AML-193 (cell line): ENCODE measurements at regions not wholly inside any gene's neighbourhood (a gene's known extent, or its start where the extent isn't known, plus 50 kb on each side); places are given as distances from the start of the nearest gene placed in this dataset.

Experiments used
- DNase-seq, 2 experiments: peaks; one replicate each; lab custom pipeline; 2025; lab: John Stamatoyannopoulos, UW

- DNase-seq: peak; percentile 5 to 35
These were observed 102.3 kb upstream of the TMPRSS2 start for GRCh38 chr21:41610042-41610839.

- DNase-seq: no peak
These were observed 98.7 kb upstream of the TMPRSS2 start for GRCh38 chr21:41606706-41607105.

- DNase-seq: no peak
These were observed 98.0 kb upstream of the TMPRSS2 start for GRCh38 chr21:41605934-41606285.

DNA sequence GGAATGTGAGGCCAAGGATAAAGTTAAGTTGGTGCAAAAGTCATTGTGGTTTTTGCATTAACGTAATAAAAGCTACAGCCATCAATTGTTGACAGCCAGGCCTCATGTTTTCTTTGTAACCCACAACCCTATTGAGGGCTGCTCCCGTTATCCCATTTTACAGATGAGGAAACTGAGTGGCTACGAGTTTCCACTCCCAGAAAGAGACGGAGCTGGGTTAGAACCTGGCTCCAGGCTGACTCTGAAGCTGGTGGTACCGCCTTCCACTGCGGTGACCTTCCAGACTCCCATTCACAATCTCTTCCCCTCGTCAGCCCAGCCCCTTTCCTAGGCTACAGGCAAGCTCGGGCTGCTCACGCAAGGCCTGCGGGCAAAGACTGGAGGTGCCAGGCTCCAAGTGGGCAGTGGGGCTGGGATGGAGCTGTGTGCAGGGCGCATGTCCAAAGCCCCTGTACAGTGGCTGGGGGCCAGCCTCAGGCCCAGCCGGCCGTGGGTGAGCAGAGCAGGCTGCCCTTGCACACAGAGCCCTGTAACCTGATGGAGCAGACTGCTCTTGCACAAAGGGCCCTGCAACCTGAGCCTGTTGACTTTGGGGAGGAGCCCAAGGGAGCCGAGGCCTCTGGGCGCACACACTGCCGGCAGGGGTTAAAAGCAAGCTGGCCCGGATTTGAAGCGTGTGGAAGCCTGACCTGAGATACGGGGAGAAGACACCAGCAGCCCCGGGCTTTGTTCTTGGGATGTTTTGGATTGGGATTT is 97.4 kb upstream of the TMPRSS2 start:
- DNase-seq: no peak

- DNase-seq: no peak
These were observed 96.7 kb upstream of the TMPRSS2 start for GRCh38 chr21:41604583-41605041.

GRCh38 chr21:41603476-41603875 is 95.5 kb upstream of the TMPRSS2 start:
- no peak for DNase-seq

DNA sequence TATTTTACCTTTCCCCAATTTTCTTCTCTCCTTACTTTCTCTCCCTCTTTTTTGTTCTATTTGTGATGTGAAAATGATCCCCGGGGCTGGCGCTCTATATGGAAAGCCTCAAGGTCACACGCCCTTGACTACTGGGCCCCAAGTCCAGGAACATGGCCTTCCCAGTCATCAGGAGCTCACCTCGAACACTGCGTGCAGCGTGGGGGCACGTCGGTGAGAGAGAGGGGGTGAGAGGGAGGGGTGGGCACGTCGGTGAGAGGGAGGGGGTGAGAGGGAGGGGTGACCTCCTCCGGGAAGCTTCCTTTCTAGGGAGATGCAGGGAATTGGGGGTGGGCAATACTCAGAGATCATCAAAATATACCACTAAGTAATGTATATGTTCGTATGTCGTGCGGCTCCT is 94.6 kb upstream of the TMPRSS2 start:
- DNase-seq: no peak

- no peak for DNase-seq
These were observed 93.8 kb upstream of the TMPRSS2 start for GRCh38 chr21:41601573-41602368.

- no peak for DNase-seq
These were observed 93.1 kb upstream of the TMPRSS2 start for GRCh38 chr21:41600961-41601572.

- no peak for DNase-seq
These were observed 92.6 kb upstream of the TMPRSS2 start for GRCh38 chr21:41600556-41600955.

DNA sequence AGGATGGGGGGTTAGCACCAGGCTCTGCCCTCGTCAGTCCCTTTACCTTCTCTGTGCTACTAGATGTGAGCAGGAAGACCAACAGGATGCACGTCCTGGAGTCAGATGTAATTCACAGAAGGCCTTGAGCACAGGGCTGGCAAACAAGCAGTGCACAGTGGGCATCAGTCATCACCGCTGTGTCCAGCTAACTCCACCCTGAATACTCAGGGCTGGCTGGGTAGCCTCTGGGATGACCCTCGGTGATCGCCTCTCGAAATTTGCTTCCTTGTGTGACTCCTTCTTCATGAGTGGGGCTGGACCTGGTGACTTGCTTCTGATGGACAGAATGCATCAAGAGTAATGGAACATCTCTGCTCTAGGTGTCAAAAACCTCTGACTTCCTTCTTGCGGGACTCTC is 92.2 kb upstream of the TMPRSS2 start:
- no peak for DNase-seq

- no peak for DNase-seq
These were observed 90.8 kb upstream of the TMPRSS2 start for GRCh38 chr21:41598561-41599431.

DNA sequence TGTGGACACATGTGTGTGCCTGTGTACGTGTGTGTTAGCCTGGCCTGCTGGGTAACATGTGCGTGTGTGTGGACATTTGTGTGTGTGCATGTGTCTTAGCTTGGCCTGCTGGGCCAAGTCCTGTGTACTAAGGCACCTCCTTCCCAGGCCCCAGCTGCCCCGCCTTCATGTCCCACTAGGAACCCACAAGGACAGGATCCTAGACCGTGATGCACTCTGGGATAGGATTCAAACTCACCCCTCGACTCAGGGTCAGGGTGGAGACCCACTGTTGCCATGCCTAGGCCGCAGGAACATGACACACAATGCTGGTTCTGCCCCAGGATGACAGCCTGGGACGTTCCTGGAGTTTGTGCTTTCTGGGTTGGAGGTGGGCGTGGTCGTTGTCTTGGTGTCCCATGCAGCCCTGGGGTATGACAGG is 89.9 kb upstream of the TMPRSS2 start:
- no peak for DNase-seq

GRCh38 chr21:41597227-41597626 is 89.3 kb upstream of the TMPRSS2 start:
- no peak for DNase-seq

GRCh38 chr21:41596241-41596925 is 88.4 kb upstream of the TMPRSS2 start:
- DNase-seq: no peak

- DNase-seq: no peak
These were observed 86.3 kb upstream of the TMPRSS2 start for GRCh38 chr21:41594268-41594667.

DNA sequence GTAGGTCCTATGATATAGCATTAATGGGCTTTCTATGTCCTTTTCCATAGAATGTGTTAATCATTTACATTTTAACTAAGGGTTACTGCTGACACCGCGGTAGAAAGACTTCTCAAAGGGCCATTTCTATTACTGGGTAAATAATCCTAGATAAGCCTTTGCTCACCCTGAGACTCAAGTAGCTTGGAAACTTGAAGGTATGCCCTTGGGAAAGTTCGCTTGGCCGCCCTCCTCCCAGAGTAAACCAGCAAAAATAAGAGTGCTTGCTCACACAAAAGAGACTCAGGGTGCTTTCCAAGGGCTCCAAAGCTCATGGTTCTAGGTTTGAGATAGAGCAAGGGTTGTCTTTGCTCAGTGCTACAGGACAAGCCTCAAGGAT is 85.8 kb upstream of the TMPRSS2 start:
- no peak for DNase-seq

- no peak for DNase-seq
These were observed 85.2 kb upstream of the TMPRSS2 start for GRCh38 chr21:41593051-41593759.

DNA sequence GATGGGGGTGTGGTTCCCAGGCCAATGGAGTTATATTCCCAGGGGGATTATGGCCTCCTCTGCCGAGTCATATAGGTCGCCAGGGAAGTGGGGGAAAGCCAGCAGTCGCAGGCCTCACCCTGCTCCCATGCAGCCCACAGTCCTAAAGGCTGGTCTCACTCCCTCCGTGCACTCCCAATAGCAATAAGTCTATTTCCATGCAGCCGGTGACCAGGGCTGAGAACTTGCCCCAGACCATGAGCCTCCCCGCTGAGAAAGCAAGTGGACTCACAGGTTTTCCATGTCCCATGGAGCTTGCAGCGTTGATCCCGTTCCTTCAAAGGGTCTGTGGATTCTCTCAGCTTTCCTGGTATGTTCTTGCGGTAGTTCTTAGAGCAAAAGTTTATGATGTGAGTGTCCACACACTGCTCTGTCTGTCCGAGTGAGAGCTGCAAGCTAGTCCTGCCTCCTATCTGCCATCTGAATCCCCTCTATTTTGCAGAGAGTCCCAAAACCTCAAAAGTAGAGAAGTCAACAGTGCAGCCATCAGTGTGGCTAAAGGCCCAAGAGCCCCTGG is 81.7 kb upstream of the TMPRSS2 start:
- no peak for DNase-seq

GRCh38 chr21:41589131-41589530 is 81.2 kb upstream of the TMPRSS2 start:
- DNase-seq: no peak
